Activated B cell treated with CpG ODN at 0.5 μM for 24 hours (primary cell): ENCODE measurements at regions not wholly inside any gene's neighbourhood (a gene's known extent, or its start where the extent isn't known, plus 50 kb on each side); places are given as distances from the start of the nearest gene placed in this dataset.

ENCODE experiments used
- ATAC-seq: fragments of 200-7000 bp; cut with Tn5 transposase; one replicate; pipeline ENCODE4 v1.10.0; 2021; ENCODE audit warnings: low read depth, mild to moderate bottlenecking, moderate library complexity
- CTCF ChIA-PET: fragments of 350-600 bp; sonication (Branson Sonifier 250); formaldehyde crosslinking; loops from one replicate; lab custom pipeline; 2021; ENCODE audit warnings: antibody characterized with exemption; lab: Charles Lee
- POLR2A ChIA-PET: fragments of 350-600 bp; sonication (Branson Sonifier 250); formaldehyde crosslinking; loops from one replicate; lab custom pipeline; 2021; ENCODE audit warnings: antibody characterized with exemption; lab: Charles Lee
- DNase-seq: peaks from one replicate; pipeline ENCODE4 v3.0.0; 2022
- H3K27ac Mint-ChIP-seq: one replicate; pipeline ENCODE4 v1.8.0; 2020; ENCODE audit warnings: mixed read lengths
- H3K27me3 Mint-ChIP-seq: one replicate; pipeline ENCODE4 v1.8.0; 2021; ENCODE audit warnings: mixed read lengths
- H3K36me3 Mint-ChIP-seq: one replicate; pipeline ENCODE4 v1.8.0; 2021; ENCODE audit warnings: low read depth, mixed read lengths
- H3K4me1 Mint-ChIP-seq: one replicate; pipeline ENCODE4 v1.8.0; 2021; ENCODE audit warnings: mixed read lengths
- H3K4me3 Mint-ChIP-seq: one replicate; pipeline ENCODE4 v1.8.0; 2020; ENCODE audit warnings: mild to moderate bottlenecking, mixed read lengths
- H3K9me3 Mint-ChIP-seq: one replicate; pipeline ENCODE4 v1.8.0; 2020; ENCODE audit warnings: mixed read lengths
- CTCF ChIP-seq: fragments of 200-600 bp; IDR thresholded peaks from one replicate; pipeline ENCODE4 v1.8.0; 2022; ENCODE audit warnings: antibody characterized with exemption, mild to moderate bottlenecking
- intact Hi-C: fragments of 100-400 bp; cut with micrococcal nuclease; formaldehyde crosslinking; loops from one replicate; pipeline ENCODE4 v1.15.1; 2024

GRCh38 chr1:242802973-242803372 is 278.5 kb upstream of the PLD5 start:
- Mint-ChIP-seq H3K27ac (no peak overlapping the region), H3K9me3 (no peaks in the 10 kb centered on the region), H3K4me3 (no peak overlapping the region), H3K27me3 (no peaks in the 10 kb centered on the region), H3K4me1 (no peaks in the 10 kb centered on the region), H3K36me3 (no peaks in the 10 kb centered on the region)
- no peak for DNase-seq
- no peak for ATAC-seq
- intact Hi-C loops, result no loop called here
- ChIA-PET CTCF (no interaction called here), POLR2A (no interaction called here)
- no peak for TF ChIP-seq CTCF

- Mint-ChIP-seq H3K27ac (no peak overlapping the region), H3K4me1 (no peaks in the 10 kb centered on the region), H3K9me3 (no peaks in the 10 kb centered on the region), H3K4me3 (no peak overlapping the region), H3K36me3 (no peaks in the 10 kb centered on the region), H3K27me3 (no peaks in the 10 kb centered on the region)
- no peak for TF ChIP-seq CTCF
- intact Hi-C loops, result no loop called here
- ATAC-seq, result no peak
- CTCF ChIA-PET, result no interaction called here
- POLR2A ChIA-PET, result no interaction called here
- no peak for DNase-seq
These were observed 276.0 kb upstream of the PLD5 start for GRCh38 chr1:242800521-242800920.

- ChIA-PET CTCF (no interaction called here), POLR2A (no interaction called here)
- ATAC-seq (no peak), DNase-seq (no peak)
- intact Hi-C loops, result no loop called here
- Mint-ChIP-seq H3K9me3 (no peaks in the 10 kb centered on the region), H3K4me3 (no peak overlapping the region), H3K4me1 (no peaks in the 10 kb centered on the region), H3K36me3 (no peaks in the 10 kb centered on the region), H3K27me3 (no peaks in the 10 kb centered on the region), H3K27ac (no peak overlapping the region)
- TF ChIP-seq CTCF, result no peak
These were observed 273.4 kb upstream of the PLD5 start for GRCh38 chr1:242797856-242798255.

- Mint-ChIP-seq H3K27me3 (no peaks in the 10 kb centered on the region), H3K27ac (peak overlapping the region; percentile 36), H3K9me3 (peaks cover 4% of the 10 kb centered on the region), H3K4me3 (peak overlapping the region; percentile 2), H3K4me1 (peaks cover 70% of the 10 kb centered on the region), H3K36me3 (no peaks in the 10 kb centered on the region)
- no peak for DNase-seq
- ATAC-seq, result peak; percentile 55
- TF ChIP-seq CTCF, result no peak
- POLR2A ChIA-PET, result no interaction called here
- intact Hi-C loops, result loop anchor here (5.0 to 10.0 kb wide), 5 partner anchors 264 to 1266 kb away; partner anchors contain the start of genes KMO, PLD5 and ZBTB18
- CTCF ChIA-PET, result no interaction called here
These were observed 264.3 kb upstream of the PLD5 start for GRCh38 chr1:242788771-242789170.

GRCh38 chr1:242787968-242788367 is 263.5 kb upstream of the PLD5 start:
- Mint-ChIP-seq H3K27ac (peak overlapping the region; percentile 36), H3K4me3 (no peak overlapping the region), H3K4me1 (peaks cover 74% of the 10 kb centered on the region), H3K9me3 (peaks cover 4% of the 10 kb centered on the region), H3K27me3 (no peaks in the 10 kb centered on the region), H3K36me3 (no peaks in the 10 kb centered on the region)
- no peak for DNase-seq
- no peak for ATAC-seq
- ChIA-PET CTCF (no interaction called here), POLR2A (no interaction called here)
- no peak for TF ChIP-seq CTCF
- intact Hi-C loops, result loop anchor here (5.0 to 10.0 kb wide), 5 partner anchors 263 to 1267 kb away; partner anchors contain the start of genes KMO, PLD5 and ZBTB18
